COR-L47 (cell line): ENCODE measurements at regions not wholly inside any gene's neighbourhood (a gene's known extent, or its start where the extent isn't known, plus 50 kb on each side); places are given as distances from the start of the nearest gene placed in this dataset.

ENCODE experiments used
- DNase-seq: peaks from one replicate; lab custom pipeline; 2025; lab: John Stamatoyannopoulos, UW

- no peak for DNase-seq
Measured at GRCh38 chr16:50960517-50961202, 190.4 kb downstream of the SALL1 start.

- no peak for DNase-seq
Measured at GRCh38 chr16:50957056-50957455, 194.0 kb downstream of the SALL1 start.

DNA sequence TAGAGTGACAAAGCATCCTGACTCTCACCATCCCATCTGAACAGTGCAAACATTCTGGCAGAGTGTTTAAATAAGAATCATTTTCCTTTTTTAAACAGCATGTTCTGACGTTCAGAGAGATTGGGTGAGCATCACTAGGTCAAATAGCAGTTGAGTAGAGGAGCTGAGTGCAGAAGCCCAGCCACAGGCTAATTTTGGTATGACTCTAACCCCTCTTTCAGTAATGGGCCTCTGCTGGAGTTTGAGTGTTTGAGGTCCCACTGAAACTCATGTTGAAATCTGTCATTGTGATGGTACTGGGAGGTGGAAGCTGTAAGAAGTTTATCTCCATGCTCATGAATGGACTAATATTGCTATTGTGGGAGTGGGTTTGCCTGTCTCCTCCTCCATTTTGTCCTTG lies 194.4 kb downstream of the SALL1 start:
- DNase-seq: no peak

DNA sequence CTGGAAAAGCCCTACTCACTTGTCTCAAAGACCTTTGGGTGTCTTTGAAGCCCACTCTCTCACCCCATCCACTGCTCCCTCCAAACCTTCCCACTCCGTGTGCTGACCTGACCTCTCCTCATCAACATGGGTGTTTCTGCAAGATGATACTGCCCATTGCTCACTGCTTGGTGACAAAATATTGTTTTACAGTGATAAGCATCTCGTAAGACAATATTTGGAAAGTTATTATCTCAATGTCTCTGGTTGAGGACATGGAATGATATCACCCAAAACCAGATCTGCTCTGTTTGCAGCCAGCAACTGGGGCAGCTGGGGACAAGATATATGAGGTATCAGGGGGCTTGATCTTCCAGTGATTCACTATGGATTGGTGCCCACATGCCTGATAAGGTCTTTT lies 195.8 kb downstream of the SALL1 start:
- DNase-seq: no peak

- no peak for DNase-seq
Measured at GRCh38 chr16:50954469-50954868, 196.6 kb downstream of the SALL1 start.

- no peak for DNase-seq
Measured at GRCh38 chr16:50953290-50953689, 197.8 kb downstream of the SALL1 start.

DNA sequence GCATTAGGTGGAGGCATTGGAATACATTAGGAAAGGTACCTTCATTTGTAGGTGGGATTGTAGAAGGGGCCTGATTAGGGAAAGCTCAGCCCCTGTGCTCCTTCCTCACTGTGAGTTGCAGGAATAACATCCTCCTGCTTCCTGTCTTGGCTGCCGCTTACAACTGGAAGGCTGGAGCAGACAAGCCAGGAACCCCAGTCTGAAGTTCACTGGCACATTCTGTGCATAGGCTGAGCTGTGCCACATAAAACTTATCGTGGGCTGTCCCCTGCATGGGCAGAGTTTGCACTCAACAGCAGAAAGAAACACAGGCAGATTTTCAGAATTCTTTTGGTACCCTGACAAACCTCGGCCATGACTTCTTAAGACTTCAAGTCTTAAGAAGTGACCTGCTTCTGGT lies 200.1 kb downstream of the SALL1 start:
- DNase-seq: no peak

DNA sequence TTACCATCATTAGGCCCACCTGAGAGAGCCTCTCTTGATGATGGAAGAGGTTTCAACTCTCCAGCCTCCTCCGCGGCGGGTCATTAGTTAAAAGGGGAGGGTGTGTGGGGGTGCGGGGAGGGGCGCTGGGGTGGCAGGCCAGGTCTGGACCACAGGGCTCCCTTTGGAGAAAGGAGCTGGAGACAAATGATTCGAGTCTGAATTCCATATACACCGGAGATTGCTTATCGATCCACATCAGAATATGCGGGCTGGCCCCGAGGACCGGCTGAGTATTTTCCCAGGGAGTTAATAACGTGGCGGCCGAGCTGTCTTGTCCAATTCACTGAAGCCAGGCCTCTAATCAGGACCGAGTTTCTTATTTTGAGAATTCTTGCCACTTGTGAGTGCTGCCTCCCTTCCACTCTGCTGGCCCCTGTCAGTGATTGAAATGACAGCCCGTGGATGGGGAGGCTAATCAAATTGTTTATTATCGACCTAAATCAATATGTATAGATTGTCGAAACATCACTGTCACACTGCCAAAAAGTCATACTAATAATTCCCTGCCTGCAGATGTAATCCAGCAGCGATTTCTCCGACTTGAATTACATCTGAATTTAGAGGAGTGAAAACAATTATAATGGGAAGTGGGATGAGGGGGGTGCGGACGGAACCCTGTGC lies 202.7 kb downstream of the SALL1 start:
- no peak for DNase-seq

GRCh38 chr16:50947826-50948225 lies 203.2 kb downstream of the SALL1 start:
- DNase-seq: no peak

DNA sequence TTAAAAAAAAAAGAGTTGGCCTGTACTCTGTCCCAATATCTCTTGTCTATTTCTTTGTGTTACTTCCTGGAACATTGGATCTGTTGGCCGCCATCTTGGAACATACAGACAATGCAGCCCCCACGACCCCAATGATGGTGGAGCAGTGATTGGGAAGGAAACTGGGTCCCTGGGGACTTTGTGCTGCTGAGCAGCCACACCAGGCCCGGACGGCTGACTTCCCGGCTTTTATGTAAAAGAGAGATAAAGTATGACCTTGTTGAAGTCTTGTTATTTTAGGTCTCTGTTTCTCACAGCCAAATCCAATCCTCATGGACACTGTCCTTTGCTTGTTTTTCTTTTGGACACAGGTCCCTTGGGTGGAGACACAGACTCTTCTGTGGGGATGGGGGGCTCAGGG lies 204.5 kb downstream of the SALL1 start:
- no peak for DNase-seq

DNA sequence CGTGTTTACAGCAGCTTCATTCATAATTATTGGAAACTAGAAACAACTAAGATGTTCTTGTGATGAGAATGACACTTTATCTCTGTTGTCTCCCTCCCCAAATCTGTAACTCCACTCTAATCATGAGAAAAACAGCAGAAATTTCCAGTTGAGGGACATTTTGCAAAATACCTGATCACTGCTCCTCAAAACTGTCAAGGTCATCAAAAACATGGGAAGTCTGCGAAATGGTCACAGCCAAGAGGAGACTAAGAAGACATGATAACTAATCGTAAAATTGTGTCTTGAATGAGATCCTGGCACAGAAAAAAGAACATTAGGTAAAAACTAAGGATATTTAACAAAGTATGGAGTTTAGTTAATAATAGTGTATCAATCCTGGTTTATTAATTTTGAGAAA lies 204.2 kb downstream of the CYLD start:
- no peak for DNase-seq

DNA sequence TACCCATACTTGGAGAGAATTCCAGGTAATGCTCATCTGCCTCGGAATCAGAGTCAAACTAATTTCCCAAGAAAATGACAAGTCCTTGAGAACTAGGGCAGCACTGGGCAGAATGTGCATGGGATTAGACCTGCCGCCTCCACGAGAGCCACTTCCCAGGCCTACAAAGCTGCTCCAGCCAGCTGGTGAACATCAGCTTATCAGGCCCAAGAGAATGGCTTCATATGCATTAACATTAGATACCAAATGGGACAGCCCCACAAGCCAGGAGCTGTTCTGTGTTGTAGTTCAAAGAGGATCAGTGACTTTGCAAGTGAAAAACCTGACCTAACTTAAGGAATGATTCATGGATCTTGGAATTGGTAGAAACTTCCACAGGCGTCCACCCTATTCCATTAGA lies 203.3 kb downstream of the CYLD start:
- DNase-seq: no peak

DNA sequence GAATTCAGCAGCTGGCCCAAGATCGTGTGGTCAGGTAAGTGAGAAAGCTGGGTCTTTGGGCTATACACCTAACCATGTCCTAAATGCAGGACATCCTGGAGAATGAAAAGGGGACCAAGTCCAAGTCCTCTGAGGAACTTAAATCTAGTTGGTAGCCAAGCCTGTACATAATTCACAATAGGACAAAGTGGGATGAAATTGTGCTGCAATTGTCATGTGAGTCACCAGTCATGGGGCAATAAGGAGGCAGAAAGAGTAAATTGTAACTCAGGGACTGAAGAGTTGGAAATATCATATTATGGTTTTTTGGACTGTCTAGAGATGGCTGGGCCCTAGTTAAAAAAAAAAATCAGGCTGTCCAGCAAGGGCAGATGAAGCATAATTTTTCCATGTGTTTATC lies 202.6 kb downstream of the CYLD start:
- no peak for DNase-seq

GRCh38 chr16:50944033-50944432 lies 202.1 kb downstream of the CYLD start:
- DNase-seq: no peak

DNA sequence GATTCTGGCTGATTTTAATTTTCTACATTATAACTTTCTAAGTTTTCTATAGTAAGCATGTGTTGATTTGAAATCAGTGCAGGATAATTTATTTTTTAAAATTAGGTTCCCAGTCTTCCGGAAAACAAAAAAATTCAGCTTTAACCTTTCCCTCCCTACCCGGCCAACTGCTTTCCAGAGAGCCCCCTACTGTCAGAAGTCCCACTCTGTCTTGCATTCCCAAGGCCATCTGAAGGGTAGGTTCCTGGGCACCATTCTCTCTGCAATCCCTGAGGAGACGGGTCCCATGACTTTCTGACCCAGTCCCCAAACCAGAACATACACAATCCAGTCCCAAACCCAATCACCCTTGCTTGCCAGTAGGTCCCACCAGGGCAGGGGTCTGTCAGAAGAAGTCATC lies 200.3 kb downstream of the CYLD start:
- no peak for DNase-seq

DNA sequence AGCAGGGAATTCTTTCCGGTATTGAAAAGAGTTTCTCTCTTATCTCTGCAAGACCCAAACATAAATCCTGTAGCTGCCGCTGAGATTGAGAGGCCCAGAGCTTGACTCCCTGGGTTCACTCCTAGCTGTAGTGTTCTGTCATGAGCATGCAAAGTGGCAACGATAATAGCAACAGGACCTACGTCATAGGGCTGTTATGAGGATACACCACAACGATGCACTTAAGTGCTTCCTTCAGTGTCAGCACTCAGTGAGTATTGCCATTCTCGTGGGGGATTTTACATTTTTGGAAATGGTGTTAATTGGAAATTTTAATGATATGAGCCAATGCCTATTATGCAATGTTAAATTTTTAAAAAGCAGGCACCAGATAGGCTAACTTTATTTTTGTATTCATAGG lies 199.8 kb downstream of the CYLD start:
- DNase-seq: no peak

DNA sequence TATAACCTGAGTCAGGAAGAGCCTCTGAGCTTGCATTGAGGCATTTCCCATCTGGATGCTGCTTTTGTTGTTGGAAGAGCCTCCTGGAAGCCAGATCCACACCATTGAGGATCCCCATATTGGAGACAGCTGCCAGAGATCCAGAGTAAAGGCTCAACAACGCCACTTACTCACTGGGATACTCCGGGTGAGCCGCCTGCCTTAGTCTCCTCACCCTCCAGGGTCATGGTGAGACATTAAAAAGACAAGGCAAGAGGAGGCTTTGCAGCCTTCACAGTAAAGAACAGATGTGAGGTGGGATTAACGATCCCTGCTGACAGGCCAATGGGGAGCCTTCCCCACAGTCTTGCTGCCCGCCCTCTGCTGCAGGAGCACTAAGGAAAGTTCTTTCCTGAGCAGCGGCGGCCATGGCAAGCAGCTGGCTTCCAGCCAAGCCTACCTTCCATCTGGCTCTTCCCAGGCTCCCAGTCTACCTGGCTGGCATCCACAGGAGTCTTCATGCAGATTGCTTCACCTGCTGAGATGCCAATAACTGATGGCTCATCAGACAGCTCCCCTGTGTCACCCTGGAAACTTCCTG lies 198.5 kb downstream of the CYLD start:
- DNase-seq: peak; percentile 69

GRCh38 chr16:50939356-50939755 lies 197.5 kb downstream of the CYLD start:
- DNase-seq: no peak

GRCh38 chr16:50938932-50939331 lies 197.0 kb downstream of the CYLD start:
- no peak for DNase-seq

DNA sequence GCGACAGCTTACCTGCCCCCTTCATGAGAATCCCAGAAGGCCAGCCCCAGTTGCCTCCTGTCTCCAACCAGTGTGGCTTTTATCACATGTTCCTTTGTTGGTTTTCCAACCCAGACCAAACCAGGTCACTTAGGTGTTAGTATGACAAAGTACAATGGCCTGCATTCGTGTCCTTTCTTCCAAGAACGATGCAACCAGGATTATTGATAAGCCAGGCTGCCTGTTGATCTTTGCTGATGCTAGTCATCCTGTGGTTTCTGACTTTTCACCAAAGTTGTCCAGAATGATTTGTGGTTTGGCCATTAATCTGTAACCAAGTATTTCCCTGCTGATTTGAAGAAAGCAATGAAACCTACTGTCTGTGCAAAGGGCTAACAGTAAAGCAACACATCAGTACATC lies 191.4 kb downstream of the CYLD start:
- DNase-seq: no peak

GRCh38 chr16:50932348-50932935 lies 190.6 kb downstream of the CYLD start:
- no peak for DNase-seq

- DNase-seq: no peak
Measured at GRCh38 chr16:50928065-50928464, 186.2 kb downstream of the CYLD start.

GRCh38 chr16:50925758-50926357 lies 184.0 kb downstream of the CYLD start:
- no peak for DNase-seq
